ENCODE measurements at regions not wholly inside any gene's neighbourhood (a gene's known extent, or its start where the extent isn't known, plus 50 kb on each side); places are given as distances from the start of the nearest gene placed in this dataset.

DNA sequence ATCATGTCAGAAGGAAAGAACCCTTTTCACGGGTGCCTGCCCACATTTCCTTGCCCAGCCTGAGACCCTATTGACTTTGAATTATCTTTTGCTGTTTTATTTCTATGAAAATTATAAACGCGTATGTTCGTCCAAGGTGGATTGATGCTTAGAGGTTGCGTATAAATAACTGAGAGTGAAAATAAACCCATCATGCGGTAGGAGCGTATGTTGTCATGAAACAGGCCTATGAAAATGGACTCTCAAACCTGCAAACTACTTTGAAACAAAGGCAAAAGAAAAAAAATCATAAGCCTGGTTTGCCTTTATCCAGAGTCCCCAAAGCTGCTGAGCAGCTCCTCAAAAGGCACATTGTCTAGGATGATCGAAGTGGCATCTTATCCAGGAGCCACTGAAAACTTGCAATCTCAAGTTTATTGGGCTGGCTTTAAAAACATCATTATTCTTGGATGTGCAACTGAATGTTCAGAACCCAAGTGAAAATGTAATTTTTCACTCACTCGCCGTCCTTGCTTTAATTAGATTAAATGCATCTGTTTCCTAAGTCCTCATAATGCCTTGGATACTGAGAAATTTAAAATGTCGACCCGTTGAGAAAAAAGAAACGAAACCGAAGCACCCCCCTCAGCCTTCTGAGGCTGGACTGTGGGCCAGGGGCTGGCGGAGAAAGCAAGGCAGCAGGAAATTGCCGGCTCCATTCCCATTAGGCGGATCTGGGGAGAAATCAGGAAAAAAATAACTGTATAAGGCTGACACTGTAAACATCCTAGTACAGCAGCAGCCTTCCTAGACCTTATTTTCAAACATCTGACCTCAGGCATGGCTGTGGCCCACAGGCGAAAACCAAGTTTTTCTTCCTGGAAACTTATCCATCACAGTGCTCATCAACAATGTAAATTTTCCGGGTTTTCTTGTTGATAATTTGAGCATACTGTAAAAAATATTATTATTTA lies 82.9 kb upstream of the PPARA start:
- TF ChIP-seq CTCF (conservative IDR thresholded peaks at IDR 0.05) (no peak), EZH2 (IDR thresholded peaks at IDR 0.05; ENCODE audit: low read depth) (no peak)
